ENCODE measurements at regions not wholly inside any gene's neighbourhood (a gene's known extent, or its start where the extent isn't known, plus 50 kb on each side); places are given as distances from the start of the nearest gene placed in this dataset.

DNA sequence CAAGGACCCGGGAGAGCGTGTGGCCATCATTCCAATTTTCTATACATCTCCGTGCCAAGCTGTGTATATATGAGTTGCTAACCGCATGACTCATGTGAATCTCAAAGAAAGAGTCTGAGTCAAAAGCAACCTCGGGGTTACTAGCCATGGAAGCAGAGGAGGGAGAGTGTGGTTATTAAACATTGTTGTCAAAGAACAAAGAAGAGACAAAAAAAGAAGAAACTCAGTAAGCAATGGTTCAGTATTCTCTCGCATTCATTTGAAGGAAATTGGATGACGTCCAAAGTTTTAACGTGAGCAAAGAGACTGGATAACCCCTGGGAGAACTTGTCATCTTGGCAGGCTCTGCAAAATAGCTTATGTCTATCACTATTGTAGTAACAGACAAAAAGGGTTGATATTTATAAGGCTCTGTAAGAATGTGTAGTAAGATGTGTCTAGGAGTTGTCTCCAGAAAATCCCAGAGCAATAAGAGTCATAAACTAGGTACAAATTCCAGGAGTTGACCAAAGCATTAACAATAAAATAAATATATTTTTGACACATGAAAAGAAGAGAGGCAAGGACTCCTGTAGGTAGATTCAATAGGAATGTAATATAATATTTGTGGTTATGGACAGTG lies 52.8 kb upstream of the GRM7 start:
- no peak for DNase-seq (ENCODE audit: low read depth in 1 of 2, low spot score in 1 of 2)

DNA sequence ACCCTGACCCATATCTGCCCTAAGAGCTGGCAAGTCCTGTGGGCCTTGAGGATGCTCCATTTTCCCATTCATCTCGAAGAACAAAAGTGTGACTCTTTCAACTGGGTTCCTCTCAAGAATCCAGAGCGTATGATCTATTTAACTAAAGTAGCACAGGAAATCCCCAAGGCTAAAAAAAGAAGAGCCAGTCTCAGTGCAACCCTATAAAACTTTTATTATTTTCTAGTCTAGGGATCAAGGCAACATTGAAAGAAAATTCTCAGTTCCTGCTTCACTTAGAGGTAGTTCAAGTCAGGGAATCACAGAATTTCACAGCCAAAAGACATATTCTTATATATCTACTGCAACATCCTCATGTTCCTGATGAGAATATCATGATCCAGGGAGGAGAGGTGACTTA lies 51.6 kb upstream of the GRM7 start:
- DNase-seq (ENCODE audit: low read depth in 1 of 2, low spot score in 1 of 2): no peak
